Vagina (tissue), 2 donors: ENCODE measurements at regions not wholly inside any gene's neighbourhood (a gene's known extent, or its start where the extent isn't known, plus 50 kb on each side); places are given as distances from the start of the nearest gene placed in this dataset.

Experiments
- DNase-seq, 2 donors: peaks; one replicate each; pipeline ENCODE4 v3.0.0-alpha.2; 2017; ENCODE audit errors: extremely low spot score in 2 of 2
- H3K27ac ChIP-seq: fragments of 200-600 bp; sonication (generic); one replicate; pipeline ENCODE4 v1.5.1; 2019
- H3K27me3 ChIP-seq: fragments of 200-600 bp; sonication (generic); one replicate; pipeline ENCODE4 v1.5.1; 2019
- H3K36me3 ChIP-seq, 2 donors: fragments of 200-600 bp; sonication (generic); one replicate each; pipeline ENCODE4 v1.5.1; 2017 to 2019
- H3K4me1 ChIP-seq: fragments of 200-600 bp; sonication (generic); one replicate; pipeline ENCODE4 v1.5.1; 2019
- H3K4me3 ChIP-seq, 2 donors: fragments of 200-600 bp; sonication (generic); 1 replicate in 1 of 2; 2 replicates in 1 of 2; pipeline ENCODE4 v1.5.1; 2016 to 2019
- H3K9me3 ChIP-seq: fragments of 200-600 bp; sonication (generic); one replicate; pipeline ENCODE4 v1.5.1; 2019
- POLR2A ChIP-seq, 2 donors: fragments of 450-650 bp; IDR thresholded peaks; one replicate each; pipeline ENCODE4 v1.6.1; 2017; ENCODE audit warnings: antibody characterized with exemption in 2 of 2, mild to moderate bottlenecking in 2 of 2, moderate library complexity in 2 of 2
- POLR2AphosphoS5 ChIP-seq, 2 donors: sonication (generic); formaldehyde crosslinking; IDR thresholded peaks; one replicate each; pipeline ENCODE4 v1.9.0; 2017; ENCODE audit warnings: antibody characterized with exemption in 2 of 2, mild to moderate bottlenecking in 2 of 2, low read depth in 1 of 2; ENCODE audit not compliant: insufficient read depth in 1 of 2
- intact Hi-C: fragments of 100-400 bp; cut with DNase I; formaldehyde crosslinking; loops from one replicate; pipeline ENCODE4 v1.15.1; 2023
- TF ChIP-seq, protein P1 (sequence below), 3 experiments: fragments of 450-650 bp in 2 of 3; fragments of 200-600 bp in 1 of 3; sonication (generic) in 1 of 3; IDR thresholded peaks; one replicate each; pipeline ENCODE4 v1.5.1; 2017 to 2019; ENCODE audit warnings: antibody characterized with exemption in 3 of 3, mild to moderate bottlenecking in 2 of 3, moderate library complexity in 2 of 3

DNA sequence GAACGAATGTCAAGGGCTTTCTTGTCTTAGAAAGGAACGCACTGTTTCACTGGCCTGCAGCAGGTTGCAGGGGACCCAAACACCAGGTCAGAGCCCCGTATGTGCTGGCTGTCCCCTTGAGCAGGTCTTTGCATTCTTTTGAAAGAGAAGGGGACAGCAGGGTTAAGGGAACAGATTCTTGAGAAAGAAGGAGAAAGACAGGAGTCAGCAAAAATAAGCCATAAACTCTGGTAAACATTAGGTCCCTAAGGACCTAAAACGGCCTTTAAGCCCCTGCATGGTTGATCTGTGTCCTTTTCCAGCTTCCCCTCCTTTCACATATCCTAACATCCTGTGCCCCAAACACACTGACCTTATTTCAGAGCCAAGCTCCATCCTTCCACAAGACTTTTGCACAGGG, 190.8 kb upstream of the ADRA1B start:
- Histone ChIP-seq H3K36me3 (no peaks in the 10 kb centered on the region), H3K4me3 (no peak overlapping the region), H3K27ac (no peak overlapping the region), H3K9me3 (no peaks in the 10 kb centered on the region), H3K27me3 (no peaks in the 10 kb centered on the region), H3K4me1 (no peaks in the 10 kb centered on the region)
- TF ChIP-seq, protein P1, sequence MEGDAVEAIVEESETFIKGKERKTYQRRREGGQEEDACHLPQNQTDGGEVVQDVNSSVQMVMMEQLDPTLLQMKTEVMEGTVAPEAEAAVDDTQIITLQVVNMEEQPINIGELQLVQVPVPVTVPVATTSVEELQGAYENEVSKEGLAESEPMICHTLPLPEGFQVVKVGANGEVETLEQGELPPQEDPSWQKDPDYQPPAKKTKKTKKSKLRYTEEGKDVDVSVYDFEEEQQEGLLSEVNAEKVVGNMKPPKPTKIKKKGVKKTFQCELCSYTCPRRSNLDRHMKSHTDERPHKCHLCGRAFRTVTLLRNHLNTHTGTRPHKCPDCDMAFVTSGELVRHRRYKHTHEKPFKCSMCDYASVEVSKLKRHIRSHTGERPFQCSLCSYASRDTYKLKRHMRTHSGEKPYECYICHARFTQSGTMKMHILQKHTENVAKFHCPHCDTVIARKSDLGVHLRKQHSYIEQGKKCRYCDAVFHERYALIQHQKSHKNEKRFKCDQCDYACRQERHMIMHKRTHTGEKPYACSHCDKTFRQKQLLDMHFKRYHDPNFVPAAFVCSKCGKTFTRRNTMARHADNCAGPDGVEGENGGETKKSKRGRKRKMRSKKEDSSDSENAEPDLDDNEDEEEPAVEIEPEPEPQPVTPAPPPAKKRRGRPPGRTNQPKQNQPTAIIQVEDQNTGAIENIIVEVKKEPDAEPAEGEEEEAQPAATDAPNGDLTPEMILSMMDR (IDR thresholded peaks at IDR 0.05): no peak
- no peak for TF ChIP-seq POLR2AphosphoS5 (IDR thresholded peaks at IDR 0.05; ENCODE audit: insufficient read depth in 1 of 2, low read depth in 1 of 2)
- TF ChIP-seq POLR2A (IDR thresholded peaks at IDR 0.05): no peak
- intact Hi-C loops: no loop called here
- no peak for DNase-seq

- Histone ChIP-seq H3K27me3 (no peaks in the 10 kb centered on the region), H3K4me3 (no peak overlapping the region), H3K4me1 (no peaks in the 10 kb centered on the region), H3K36me3 (no peaks in the 10 kb centered on the region), H3K27ac (no peak overlapping the region), H3K9me3 (no peaks in the 10 kb centered on the region)
- DNase-seq: no peak
- intact Hi-C loops: no loop called here
- TF ChIP-seq, protein P1 (IDR thresholded peaks at IDR 0.05): no peak
- TF ChIP-seq POLR2A (IDR thresholded peaks at IDR 0.05): no peak
- TF ChIP-seq POLR2AphosphoS5 (IDR thresholded peaks at IDR 0.05; ENCODE audit: insufficient read depth in 1 of 2, low read depth in 1 of 2): no peak
These were observed 189.1 kb upstream of the ADRA1B start for GRCh38 chr5:159727167-159727566.

DNA sequence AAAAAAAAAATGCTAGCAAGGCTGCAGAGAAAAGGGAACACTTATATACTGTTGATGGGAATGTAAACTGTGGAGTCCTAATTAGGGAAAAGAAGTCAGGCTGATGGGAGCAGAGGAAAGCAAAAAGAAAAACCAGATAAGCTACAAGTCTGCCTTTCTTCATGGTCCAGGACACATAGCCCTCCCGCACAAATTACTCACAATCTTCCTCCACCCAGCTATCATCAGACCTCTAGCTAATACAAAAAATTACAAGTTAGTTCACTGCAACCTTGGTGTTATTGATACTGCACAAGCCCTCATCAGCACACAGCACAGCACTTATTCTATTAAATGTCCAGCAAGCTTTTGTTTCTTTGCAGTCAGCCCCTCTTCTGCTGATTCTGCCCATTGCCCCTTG, 186.0 kb upstream of the ADRA1B start:
- TF ChIP-seq POLR2A (IDR thresholded peaks at IDR 0.05) (no peak), POLR2AphosphoS5 (IDR thresholded peaks at IDR 0.05; ENCODE audit: insufficient read depth in 1 of 2, low read depth in 1 of 2) (no peak)
- TF ChIP-seq, protein P1 (IDR thresholded peaks at IDR 0.05): no peak
- intact Hi-C loops: no loop called here
- no peaks in the 10 kb centered on the region for H3K4me1 ChIP-seq

GRCh38 chr5:159732220-159732619, 184.1 kb upstream of the ADRA1B start:
- intact Hi-C loops: no loop called here
- no peak for DNase-seq
- no peaks in the 10 kb centered on the region for H3K27me3 ChIP-seq

More for the DNA sequence above, 186.0 kb upstream of the ADRA1B start:
- no peak overlapping the region for H3K27ac ChIP-seq
- no peaks in the 10 kb centered on the region for H3K9me3 ChIP-seq
- DNase-seq: no peak
- no peak overlapping the region for H3K4me3 ChIP-seq
- H3K27me3 ChIP-seq: no peaks in the 10 kb centered on the region
- H3K36me3 ChIP-seq: no peaks in the 10 kb centered on the region

GRCh38 chr5:159734366-159734765, 181.9 kb upstream of the ADRA1B start:
- intact Hi-C loops: no loop called here
- H3K27me3 ChIP-seq: no peaks in the 10 kb centered on the region
- no peaks in the 10 kb centered on the region for H3K36me3 ChIP-seq

More at GRCh38 chr5:159732220-159732619, 184.1 kb upstream of the ADRA1B start:
- H3K36me3 ChIP-seq: no peaks in the 10 kb centered on the region
- H3K4me1 ChIP-seq: no peaks in the 10 kb centered on the region
- no peak overlapping the region for H3K27ac ChIP-seq
- TF ChIP-seq POLR2AphosphoS5 (IDR thresholded peaks at IDR 0.05; ENCODE audit: insufficient read depth in 1 of 2, low read depth in 1 of 2) (no peak), POLR2A (IDR thresholded peaks at IDR 0.05) (no peak)
- TF ChIP-seq, protein P1 (IDR thresholded peaks at IDR 0.05): no peak
- no peaks in the 10 kb centered on the region for H3K9me3 ChIP-seq
- no peak overlapping the region for H3K4me3 ChIP-seq

More at GRCh38 chr5:159734366-159734765, 181.9 kb upstream of the ADRA1B start:
- Histone ChIP-seq H3K4me3 (no peak overlapping the region), H3K9me3 (no peaks in the 10 kb centered on the region), H3K4me1 (no peaks in the 10 kb centered on the region), H3K27ac (no peak overlapping the region)
- no peak for DNase-seq
- no peak for TF ChIP-seq POLR2AphosphoS5 (IDR thresholded peaks at IDR 0.05; ENCODE audit: insufficient read depth in 1 of 2, low read depth in 1 of 2)
- no peak for TF ChIP-seq POLR2A (IDR thresholded peaks at IDR 0.05)
- TF ChIP-seq, protein P1 (IDR thresholded peaks at IDR 0.05): no peak
